SK-N-SH (cell line): ENCODE measurements at regions not wholly inside any gene's neighbourhood (a gene's known extent, or its start where the extent isn't known, plus 50 kb on each side); places are given as distances from the start of the nearest gene placed in this dataset.

Experiments
- CTCF ChIA-PET: fragments of 300-600, 350-600 bp; formaldehyde crosslinking; extraction: SDS; loops from one replicate; lab custom pipeline; 2021; lab: Yijun Ruan, JAX
- POLR2A ChIA-PET: fragments of 350-600 bp; sonication (Branson Sonifier 250); formaldehyde crosslinking; extraction: SDS; loops from one replicate; lab custom pipeline; 2020; ENCODE audit warnings: antibody characterized with exemption, inconsistent platforms; lab: Yijun Ruan, JAX
- DNase-seq: peaks from one replicate; pipeline ENCODE4 v3.0.0; 2012
- H2AFZ ChIP-seq: fragments of 200-600 bp; sonication (generic); 2 replicates; pipeline ENCODE4 v1.8.1; 2016; ENCODE audit warnings: antibody characterized with exemption, mild to moderate bottlenecking, low read depth
- H3F3A ChIP-seq: fragments of 200-600 bp; sonication (generic); replicated peaks from 2 replicates; pipeline ENCODE3; 2016; ENCODE audit warnings: antibody characterized with exemption, mild to moderate bottlenecking; ENCODE audit not compliant: insufficient read depth
- H3K27ac ChIP-seq, 2 experiments: fragments of 200-500 bp in 1 of 2; fragments of 200-600 bp in 1 of 2; sonication (Bioruptor generic) in 1 of 2; sonication (generic), shearing (Covaris generic) in 1 of 2; 2 replicates each; pipeline versions ENCODE4 v1.5.1 to v1.6.1; 2014 to 2016; ENCODE audit warnings: low read depth in 2 of 2, inconsistent platforms in 1 of 2, low read length in 1 of 2, mild to moderate bottlenecking in 1 of 2, mixed read lengths in 1 of 2
- H3K27me3 ChIP-seq: fragments of 200-600 bp; sonication (generic), shearing (Covaris generic); 2 replicates; pipeline ENCODE4 v1.6.1; 2016; ENCODE audit warnings: mixed run types; ENCODE audit not compliant: insufficient read depth
- H3K36me3 ChIP-seq, 2 experiments: fragments of 200-500 bp in 1 of 2; fragments of 200-600 bp in 1 of 2; sonication (Bioruptor generic) in 1 of 2; sonication (generic) in 1 of 2; replicated peaks in 1 of 2; 2 replicates each; pipeline versions ENCODE3 to v1.5.1; 2014 to 2016; ENCODE audit warnings: low read length in 1 of 2, mild to moderate bottlenecking in 1 of 2; ENCODE audit not compliant: insufficient read depth in 2 of 2, control insufficient read depth in 1 of 2
- H3K4me1 ChIP-seq, 2 experiments: fragments of 200-500 bp in 1 of 2; fragments of 200-600 bp in 1 of 2; sonication (Bioruptor generic) in 1 of 2; sonication (generic), shearing (Covaris generic) in 1 of 2; 2 replicates each; pipeline versions ENCODE4 v1.5.1 to v1.6.1; 2014 to 2016; ENCODE audit warnings: low read depth in 1 of 2, low read length in 1 of 2, mixed run types in 1 of 2; ENCODE audit not compliant: insufficient read depth in 2 of 2, control insufficient read depth in 1 of 2
- H3K4me2 ChIP-seq: fragments of 200-600 bp; sonication (generic), shearing (Covaris generic); 2 replicates; pipeline ENCODE4 v1.6.1; 2017; ENCODE audit warnings: mixed run types
- H3K4me3 ChIP-seq, 2 experiments: fragments of 200-500 bp in 1 of 2; fragments of 200-600 bp in 1 of 2; sonication (Bioruptor generic) in 1 of 2; sonication (generic), shearing (Covaris generic) in 1 of 2; 2 replicates each; pipeline versions ENCODE4 v1.5.1 to v1.8.1; 2014 to 2016; ENCODE audit warnings: low read depth in 2 of 2, inconsistent platforms in 1 of 2, low read length in 1 of 2, mild to moderate bottlenecking in 1 of 2, mixed read lengths in 1 of 2, moderate library complexity in 1 of 2
- H3K79me2 ChIP-seq: fragments of 200-600 bp; sonication (generic); 2 replicates; pipeline ENCODE4 v1.8.1; 2017; ENCODE audit warnings: mild to moderate bottlenecking; ENCODE audit not compliant: insufficient read depth
- H3K9ac ChIP-seq: fragments of 200-600 bp; sonication (generic); 2 replicates; pipeline ENCODE4 v1.6.1; 2017; ENCODE audit warnings: mixed run types
- H3K9me2 ChIP-seq: fragments of 200-600 bp; sonication (generic); 2 replicates; pipeline ENCODE4 v1.6.1; 2017; ENCODE audit warnings: mixed run types
- H3K9me3 ChIP-seq: fragments of 200-600 bp; sonication (generic); 2 replicates; pipeline ENCODE4 v1.6.1; 2017; ENCODE audit warnings: mixed run types, mild to moderate bottlenecking, moderate library complexity
- H4K20me1 ChIP-seq: fragments of 200-600 bp; sonication (generic); 2 replicates; pipeline ENCODE4 v1.6.1; 2017; ENCODE audit warnings: mild to moderate bottlenecking, mixed run types; ENCODE audit not compliant: insufficient read depth
- FOSL2 ChIP-seq: IDR thresholded peaks from 2 replicates; pipeline ENCODE4 v1.4.0; 2012; ENCODE audit warnings: low read depth, mild to moderate bottlenecking, moderate library complexity, borderline replicate concordance
- FOXJ3 ChIP-seq: sonication (generic); formaldehyde crosslinking; IDR thresholded peaks from 2 replicates; pipeline ENCODE4 v1.5.1; 2020; ENCODE audit warnings: mild to moderate bottlenecking, missing genetic modification reagents
- GATA2 ChIP-seq: sonication (generic); formaldehyde crosslinking; IDR thresholded peaks from 2 replicates; pipeline ENCODE4 v1.5.0; 2020; ENCODE audit warnings: mild to moderate bottlenecking, missing genetic modification reagents
- JUND ChIP-seq: IDR thresholded peaks from 2 replicates; pipeline ENCODE4 v1.4.0; 2012
- NFIC ChIP-seq: IDR thresholded peaks from 2 replicates; pipeline ENCODE4 v1.4.0; 2012; ENCODE audit warnings: borderline replicate concordance
- NRF1 ChIP-seq: IDR thresholded peaks from 2 replicates; pipeline ENCODE4 v1.6.1; 2012; ENCODE audit warnings: low read depth, mild to moderate bottlenecking, low read length
- RAD21 ChIP-seq: IDR thresholded peaks from 2 replicates; pipeline ENCODE4 v1.6.1; 2012; ENCODE audit warnings: mild to moderate bottlenecking, low read length
- REST ChIP-seq: IDR thresholded peaks from 2 replicates; pipeline ENCODE4 v1.6.1; 2012; ENCODE audit warnings: mild to moderate bottlenecking, low read depth, low read length, moderate library complexity
- TCF12 ChIP-seq: IDR thresholded peaks from 2 replicates; pipeline ENCODE4 v1.4.0; 2012
- USF1 ChIP-seq: IDR thresholded peaks from 2 replicates; pipeline ENCODE4 v1.4.0; 2012; ENCODE audit warnings: low read depth, borderline replicate concordance
- WGBS: methylation state at CpG from one replicate; pipeline ENCODE4 v1.1.6; 2017; ENCODE audit warnings: low lambda C conversion rate; 5-methylcytosine and 5-hydroxymethylcytosine counted together
- TF ChIP-seq, protein P1 (sequence below): fragments of 200-600 bp; sonication (generic); IDR thresholded peaks from 2 replicates; pipeline ENCODE4 v1.6.1; 2017; ENCODE audit warnings: antibody characterized with exemption, mild to moderate bottlenecking, moderate library complexity

GRCh38 chr7:69412331-69413146 lies 185.7 kb upstream of the AUTS2 start:
- TF ChIP-seq FOXJ3 (CRISPR knock-in tag), result no peak
- TF ChIP-seq JUND, result 0 out of 2 replicates have a peak, but pooled peaks have one; percentile 9
- 0 out of 2 replicates have a peak, but pooled peaks have one; percentile 6 for TF ChIP-seq FOSL2
- TF ChIP-seq RAD21, result no peak
- peak; percentile 65; the same call in 1 of the 2 replicates for TF ChIP-seq USF1
- TF ChIP-seq NRF1, result no peak
- 0 out of 2 replicates have a peak, but pooled peaks have one; percentile 46 for TF ChIP-seq GATA2 (CRISPR knock-in tag)
- peak; percentile 29; the same call in 1 of the 2 replicates for TF ChIP-seq TCF12
- TF ChIP-seq, all 33 proteins: peak for 5
- Histone ChIP-seq H2AFZ (no peak overlapping the region), H3K9me3 (no peaks in the 10 kb centered on the region), H3K9me2 (no peaks in the 10 kb centered on the region), H3K4me1 (peaks cover 0 to 4% of the 10 kb centered on the region in 2 experiments; a peak in 1 of 4 replicates), H3K4me3 (no peak overlapping the region), H3K27ac (peak overlapping the region in 1 of 2 experiments; percentile 49; a peak in 2 of 4 replicates), H3K9ac (no peak overlapping the region), H4K20me1 (no peaks in the 10 kb centered on the region), H3F3A (no peaks in the 10 kb centered on the region), H3K79me2 (no peaks in the 10 kb centered on the region), H3K27me3 (no peaks in the 10 kb centered on the region), H3K4me2 (peak overlapping the region; percentile 36; the same call in 1 of the 2 replicates), H3K36me3 (no peaks in the 10 kb centered on the region)
- ChIA-PET POLR2A (no interaction called here), CTCF (no interaction called here)
- WGBS, result 24% methylated on average over 9 of the region's 9 CpGs
- DNase-seq, result peak; percentile 66

DNA sequence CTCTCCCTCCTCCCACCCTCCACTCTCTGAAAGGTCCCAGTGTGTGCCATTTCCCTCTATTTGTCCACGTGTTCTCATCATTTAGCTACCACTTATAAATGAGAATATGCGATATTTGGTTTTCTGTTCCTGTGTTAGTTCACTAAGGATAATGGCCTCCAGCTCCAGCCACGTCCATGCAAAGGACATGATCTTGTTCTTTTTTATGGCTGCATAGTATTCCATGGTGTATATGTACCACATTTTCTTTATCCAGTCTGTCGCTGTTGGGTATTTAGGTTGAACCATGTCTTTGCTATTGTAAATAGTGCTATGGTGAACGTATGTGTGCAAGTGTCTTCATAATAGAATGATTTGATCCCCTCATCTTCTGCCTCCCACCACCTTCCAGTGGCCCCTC lies 183.7 kb upstream of the AUTS2 start:
- Histone ChIP-seq H3K36me3 (no peaks in the 10 kb centered on the region), H3K4me3 (no peak overlapping the region), H3K79me2 (no peaks in the 10 kb centered on the region), H3K27me3 (no peaks in the 10 kb centered on the region), H3K9me3 (no peaks in the 10 kb centered on the region), H3K4me1 (peaks cover 0 to 4% of the 10 kb centered on the region in 2 experiments; a peak in 1 of 4 replicates), H3K9ac (no peak overlapping the region), H2AFZ (no peak overlapping the region), H3K4me2 (no peak overlapping the region), H4K20me1 (no peaks in the 10 kb centered on the region), H3K9me2 (no peaks in the 10 kb centered on the region), H3K27ac (no peak overlapping the region), H3F3A (no peaks in the 10 kb centered on the region)
- TF ChIP-seq NFIC, result no peak
- TF ChIP-seq REST, result no peak
- TF ChIP-seq, protein P1, sequence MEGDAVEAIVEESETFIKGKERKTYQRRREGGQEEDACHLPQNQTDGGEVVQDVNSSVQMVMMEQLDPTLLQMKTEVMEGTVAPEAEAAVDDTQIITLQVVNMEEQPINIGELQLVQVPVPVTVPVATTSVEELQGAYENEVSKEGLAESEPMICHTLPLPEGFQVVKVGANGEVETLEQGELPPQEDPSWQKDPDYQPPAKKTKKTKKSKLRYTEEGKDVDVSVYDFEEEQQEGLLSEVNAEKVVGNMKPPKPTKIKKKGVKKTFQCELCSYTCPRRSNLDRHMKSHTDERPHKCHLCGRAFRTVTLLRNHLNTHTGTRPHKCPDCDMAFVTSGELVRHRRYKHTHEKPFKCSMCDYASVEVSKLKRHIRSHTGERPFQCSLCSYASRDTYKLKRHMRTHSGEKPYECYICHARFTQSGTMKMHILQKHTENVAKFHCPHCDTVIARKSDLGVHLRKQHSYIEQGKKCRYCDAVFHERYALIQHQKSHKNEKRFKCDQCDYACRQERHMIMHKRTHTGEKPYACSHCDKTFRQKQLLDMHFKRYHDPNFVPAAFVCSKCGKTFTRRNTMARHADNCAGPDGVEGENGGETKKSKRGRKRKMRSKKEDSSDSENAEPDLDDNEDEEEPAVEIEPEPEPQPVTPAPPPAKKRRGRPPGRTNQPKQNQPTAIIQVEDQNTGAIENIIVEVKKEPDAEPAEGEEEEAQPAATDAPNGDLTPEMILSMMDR, result no peak
- DNase-seq, result no peak
- WGBS, result 59% methylated on average over 5 of the region's 5 CpGs
- ChIA-PET CTCF (no interaction called here), POLR2A (interaction anchor here (0.9 kb wide), 1 partner anchor 183 kb away, joined by 3 read pairs; no protein-coding TSS in a partner anchor)
